ENCODE measurements at regions not wholly inside any gene's neighbourhood (a gene's known extent, or its start where the extent isn't known, plus 50 kb on each side); places are given as distances from the start of the nearest gene placed in this dataset.

DNA sequence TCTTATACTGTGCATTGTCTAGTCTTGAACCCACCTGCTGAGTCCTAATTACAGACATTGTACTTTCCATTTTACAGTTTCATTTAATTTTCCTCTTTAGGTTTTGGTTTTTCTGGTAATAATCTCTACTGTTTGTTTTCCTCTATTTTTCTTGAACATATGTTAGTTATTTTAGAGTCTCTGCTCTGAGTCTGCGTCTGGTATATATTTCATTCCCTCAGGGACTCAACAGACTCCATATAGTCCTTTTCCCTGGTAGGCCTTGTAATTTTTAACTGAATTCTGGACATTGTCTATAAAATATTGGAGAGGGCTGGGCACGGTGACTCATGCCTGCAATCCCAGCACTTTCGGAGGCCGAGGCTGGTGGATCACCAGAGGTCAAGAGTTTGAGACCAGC lies 121.8 kb upstream of the STOX2 start:
- TF ChIP-seq, protein P1, sequence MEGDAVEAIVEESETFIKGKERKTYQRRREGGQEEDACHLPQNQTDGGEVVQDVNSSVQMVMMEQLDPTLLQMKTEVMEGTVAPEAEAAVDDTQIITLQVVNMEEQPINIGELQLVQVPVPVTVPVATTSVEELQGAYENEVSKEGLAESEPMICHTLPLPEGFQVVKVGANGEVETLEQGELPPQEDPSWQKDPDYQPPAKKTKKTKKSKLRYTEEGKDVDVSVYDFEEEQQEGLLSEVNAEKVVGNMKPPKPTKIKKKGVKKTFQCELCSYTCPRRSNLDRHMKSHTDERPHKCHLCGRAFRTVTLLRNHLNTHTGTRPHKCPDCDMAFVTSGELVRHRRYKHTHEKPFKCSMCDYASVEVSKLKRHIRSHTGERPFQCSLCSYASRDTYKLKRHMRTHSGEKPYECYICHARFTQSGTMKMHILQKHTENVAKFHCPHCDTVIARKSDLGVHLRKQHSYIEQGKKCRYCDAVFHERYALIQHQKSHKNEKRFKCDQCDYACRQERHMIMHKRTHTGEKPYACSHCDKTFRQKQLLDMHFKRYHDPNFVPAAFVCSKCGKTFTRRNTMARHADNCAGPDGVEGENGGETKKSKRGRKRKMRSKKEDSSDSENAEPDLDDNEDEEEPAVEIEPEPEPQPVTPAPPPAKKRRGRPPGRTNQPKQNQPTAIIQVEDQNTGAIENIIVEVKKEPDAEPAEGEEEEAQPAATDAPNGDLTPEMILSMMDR (optimal IDR thresholded peaks at IDR 0.05 in 1 of 3, IDR thresholded peaks at IDR 0.05 in 1 of 3, conservative IDR thresholded peaks at IDR 0.05 in 1 of 3; ENCODE audit: extremely low read depth in 1 of 3, insufficient read depth in 2 of 3, low read length in 3 of 3) = no peak
- no peak for TF ChIP-seq EZH2 (IDR thresholded peaks at IDR 0.05; ENCODE audit: low read length)

Data from keratinocyte (primary cell).